A549 (cell line): ENCODE measurements at regions not wholly inside any gene's neighbourhood (a gene's known extent, or its start where the extent isn't known, plus 50 kb on each side); places are given as distances from the start of the nearest gene placed in this dataset.

Source experiments
- CEBPB ChIP-seq, 2 experiments: fragments of >200 bp in 1 of 2; sonication (Bioruptor Twin) in 1 of 2; formaldehyde crosslinking in 1 of 2; IDR thresholded peaks; 2 replicates each; pipeline ENCODE4 v1.6.1; 2012 to 2016
- CHD2 ChIP-seq: fragments of 150-350 bp; IDR thresholded peaks from 2 replicates; pipeline ENCODE4 v1.6.1; 2014; ENCODE audit warnings: low read length; ENCODE audit not compliant: partially characterized antibody
- CHD4 ChIP-seq: fragments of 200-600 bp; sonication (generic); IDR thresholded peaks from 2 replicates; pipeline ENCODE4 v1.6.1; 2016; ENCODE audit warnings: antibody characterized with exemption, mild to moderate bottlenecking, borderline replicate concordance
- CTCF ChIP-seq: fragments of >200 bp; sonication (Bioruptor Twin); formaldehyde crosslinking; IDR thresholded peaks from 3 replicates; pipeline ENCODE4 v1.5.1; 2016
- ESRRA ChIP-seq: fragments of 150-350 bp; IDR thresholded peaks from 2 replicates; pipeline ENCODE4 v1.6.1; 2014; ENCODE audit warnings: mild to moderate bottlenecking, low read length, borderline replicate concordance
- JUNB ChIP-seq: fragments of >200 bp; sonication (Bioruptor Twin); formaldehyde crosslinking; IDR thresholded peaks from 2 replicates; pipeline ENCODE4 v1.6.1; 2016
- KDM5A ChIP-seq: fragments of 200-600 bp; sonication (generic); IDR thresholded peaks from 2 replicates; pipeline ENCODE4 v1.6.1; 2016; ENCODE audit warnings: antibody characterized with exemption, mild to moderate bottlenecking
- MAX ChIP-seq: IDR thresholded peaks from 2 replicates; pipeline ENCODE4 v1.6.1; 2012
- PBX3 ChIP-seq: IDR thresholded peaks from 2 replicates; pipeline ENCODE4 v1.6.1; 2012
- POLR2A ChIP-seq: IDR thresholded peaks from 2 replicates; pipeline ENCODE4 v1.6.1; 2012; ENCODE audit warnings: mild to moderate bottlenecking, low read length
- RAD21 ChIP-seq, 2 experiments: fragments of >200 bp in 1 of 2; sonication (Bioruptor Twin) in 1 of 2; formaldehyde crosslinking in 1 of 2; IDR thresholded peaks in 1 of 2; conservative IDR thresholded peaks in 1 of 2; 2 replicates in 1 of 2; 3 replicates in 1 of 2; pipeline ENCODE4 v1.6.1; 2012 to 2018; ENCODE audit warnings: inconsistent platforms in 1 of 2
- RARB ChIP-seq: fragments of 250-450 bp; sonication (Bioruptor Pico); IDR thresholded peaks from 2 replicates; pipeline ENCODE4 v1.8.0; 2021; ENCODE audit warnings: mild to moderate bottlenecking, moderate library complexity
- TFCP2L1 ChIP-seq: fragments of 250-450 bp; sonication (Bioruptor Pico); IDR thresholded peaks from 2 replicates; pipeline ENCODE4 v1.5.0; 2021; ENCODE audit warnings: mild to moderate bottlenecking
- ZNF302 ChIP-seq: fragments of 250-450 bp; sonication (Bioruptor Pico); IDR thresholded peaks from 2 replicates; pipeline ENCODE4 v1.9.0; 2021; ENCODE audit warnings: inconsistent platforms, mild to moderate bottlenecking, moderate library complexity

- TF ChIP-seq CHD4, result no peak
- no peak for TF ChIP-seq KDM5A
- TF ChIP-seq CTCF, result no peak
- TF ChIP-seq MAX, result no peak
- no peak for TF ChIP-seq ZNF302
- no peak for TF ChIP-seq CHD2
- TF ChIP-seq POLR2A, result no peak
- TF ChIP-seq ESRRA, result no peak
- no peak for TF ChIP-seq JUNB
- TF ChIP-seq RAD21 (conservative IDR thresholded peaks at IDR 0.05 in 1 of 2, IDR thresholded peaks at IDR 0.05 in 1 of 2), result no peak
- TF ChIP-seq RARB, result no peak
- no peak for TF ChIP-seq TFCP2L1 (CRISPR knock-in tag)
- no peak for TF ChIP-seq PBX3
- TF ChIP-seq CEBPB (IDR thresholded peaks at IDR 0.05), result no peak
Measured at GRCh38 chr10:76740514-76740913, 897.1 kb downstream of the KCNMA1 start.
